Esophagus (tissue), 2 donors: ENCODE measurements at regions not wholly inside any gene's neighbourhood (a gene's known extent, or its start where the extent isn't known, plus 50 kb on each side); places are given as distances from the start of the nearest gene placed in this dataset.
"Not testable (repeated sequence)": the region's sequence is repeated elsewhere in the genome, so short reads cannot be mapped to it uniquely, and the experiment has no call there.

Experiments used
- H3K27ac ChIP-seq, 2 donors: one replicate each; pipeline ENCODE4 v1.5.1; 2013; ENCODE audit warnings: low read depth in 2 of 2, mild to moderate bottlenecking in 2 of 2, inconsistent platforms in 1 of 2, low read length in 1 of 2, moderate library complexity in 1 of 2
- H3K27me3 ChIP-seq, 2 donors: one replicate each; pipeline ENCODE4 v1.6.1; 2013; ENCODE audit warnings: low read length in 2 of 2, control low read depth in 1 of 2, mild to moderate bottlenecking in 1 of 2; ENCODE audit not compliant: insufficient read depth in 2 of 2, control insufficient read depth in 1 of 2
- H3K36me3 ChIP-seq, 2 donors: one replicate each; pipeline ENCODE4 v1.6.1; 2013; ENCODE audit warnings: low read length in 1 of 2; ENCODE audit not compliant: control insufficient read depth in 2 of 2, insufficient read depth in 2 of 2
- H3K4me1 ChIP-seq, 2 donors: one replicate each; pipeline ENCODE4 v1.6.1; 2013; ENCODE audit warnings: low read length in 1 of 2; ENCODE audit not compliant: control insufficient read depth in 2 of 2, insufficient read depth in 2 of 2
- H3K4me3 ChIP-seq, 2 donors: one replicate each; pipeline ENCODE4 v1.5.1; 2013; ENCODE audit warnings: low read length in 2 of 2, mild to moderate bottlenecking in 2 of 2, low read depth in 1 of 2, moderate library complexity in 1 of 2
- H3K9me3 ChIP-seq, 2 donors: one replicate each; pipeline ENCODE4 v1.6.1; 2013; ENCODE audit warnings: mild to moderate bottlenecking in 2 of 2, low read depth in 1 of 2, low read length in 1 of 2, moderate library complexity in 1 of 2; ENCODE audit not compliant: control insufficient read depth in 2 of 2, insufficient read depth in 1 of 2
- WGBS, 2 donors: extraction: QIAGEN DNeasy Blood & Tissue Kit; methylation state at CpG; one replicate each; pipeline ENCODE4 v1.1.7; 2013; 5-methylcytosine and 5-hydroxymethylcytosine counted together
- donor health status: healthy with polysubstance abuse.
- donor health status: Bipolar disorder and iron deficiency.

DNA sequence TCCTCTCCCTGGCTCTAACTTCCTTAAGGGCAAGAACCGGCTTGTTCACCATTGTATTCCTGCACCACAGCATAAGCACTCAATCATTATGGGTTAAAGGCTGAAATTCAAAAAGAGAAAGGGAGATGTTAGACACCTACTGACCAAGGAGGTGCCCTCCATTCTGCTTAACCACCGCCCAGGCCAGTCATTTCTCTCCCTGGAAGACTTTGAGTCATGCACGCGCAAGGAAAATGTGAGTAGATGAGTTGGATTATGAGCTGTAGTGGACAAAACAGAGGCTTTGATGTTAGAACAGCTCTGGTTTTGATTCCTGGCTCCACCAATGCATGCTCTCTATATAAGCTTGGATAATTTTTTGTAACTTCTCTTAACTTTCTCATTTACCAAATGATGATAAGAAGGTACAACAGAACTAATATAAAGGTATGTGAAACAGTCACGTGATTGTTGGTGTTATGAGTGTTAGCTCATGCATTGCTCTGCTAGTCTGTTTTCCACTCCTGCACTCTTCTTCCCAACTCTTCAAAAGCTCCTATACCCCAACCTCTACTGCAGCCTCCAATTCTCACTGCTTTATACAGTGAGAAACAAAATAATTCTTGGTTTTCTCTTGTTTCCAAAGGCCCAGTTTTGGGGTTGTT is 148.4 kb upstream of the ATP11B start:
- Histone ChIP-seq H3K9me3 (no peaks in the 10 kb centered on the region), H3K36me3 (no peaks in the 10 kb centered on the region), H3K27me3 (no peaks in the 10 kb centered on the region), H3K27ac (peak overlapping the region; percentile 81 to 91), H3K4me3 (no peak overlapping the region), H3K4me1 (peaks cover 2 to 6% of the 10 kb centered on the region in 2 donors)
- 49 to 61% methylated on average over 5 of the region's 5 CpGs for WGBS, 2 donors

DNA sequence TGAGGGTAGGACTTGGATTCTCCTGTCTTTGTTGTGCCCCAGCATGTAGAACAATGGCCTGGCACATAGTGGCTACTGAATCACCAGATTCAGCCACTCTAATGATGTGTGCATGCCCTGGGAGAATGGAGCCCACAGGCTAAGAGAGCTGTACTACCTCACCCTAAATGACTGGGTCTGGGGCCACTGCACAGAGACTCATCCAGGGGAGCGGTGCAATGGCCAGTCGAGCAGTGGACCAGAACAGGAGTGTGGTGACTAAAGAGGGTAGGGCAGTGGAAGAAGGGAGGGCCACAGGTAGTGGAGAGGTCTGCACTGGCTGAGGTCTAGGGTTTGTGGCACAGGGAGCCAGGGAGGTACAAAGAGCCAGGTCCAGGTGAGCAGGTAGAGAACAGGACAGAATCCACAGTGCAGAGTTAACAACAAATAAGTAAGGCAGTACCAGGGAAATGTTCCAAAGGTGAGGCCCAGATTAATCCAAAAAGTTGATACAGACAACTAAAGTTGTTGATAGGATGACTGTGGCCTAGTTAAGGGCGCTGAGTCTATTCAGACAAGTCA is 142.7 kb upstream of the ATP11B start:
- Histone ChIP-seq H3K4me1 (peaks cover 0 to 3% of the 10 kb centered on the region in 2 donors), H3K27ac (peak overlapping the region in 1 of 2 donors; percentile 27)

DNA sequence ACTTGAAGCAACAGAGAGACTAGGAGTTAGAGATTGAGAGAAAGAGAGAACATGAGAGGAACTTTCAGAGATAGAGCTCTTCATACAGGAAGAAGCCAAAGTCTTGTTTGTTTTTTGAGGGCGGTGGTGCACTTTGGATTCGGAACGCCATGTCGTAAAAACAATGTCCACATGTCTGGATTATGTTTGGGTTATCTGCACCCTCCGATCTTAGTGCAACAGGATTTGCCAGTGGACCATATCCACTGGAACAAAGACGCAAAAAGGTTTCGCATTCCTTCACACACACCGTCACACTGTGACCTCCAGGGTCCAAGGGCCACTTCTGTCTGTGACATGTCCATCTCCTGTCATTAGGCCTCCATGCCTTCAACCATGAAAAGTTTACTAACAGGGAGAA is 141.8 kb upstream of the ATP11B start:
- H3K4me1 ChIP-seq = peaks cover 0 to 3% of the 10 kb centered on the region in 2 donors
- no peak overlapping the region for H3K4me3 ChIP-seq
- no peaks in the 10 kb centered on the region for H3K36me3 ChIP-seq
- no peaks in the 10 kb centered on the region for H3K9me3 ChIP-seq
- 86 to 90% methylated on average over 8 of the region's 8 CpGs for WGBS, 2 donors
- H3K27me3 ChIP-seq = no peaks in the 10 kb centered on the region
- H3K27ac ChIP-seq = no peak overlapping the region

More for the DNA sequence above, 142.7 kb upstream of the ATP11B start:
- WGBS, 2 donors = 77 to 85% methylated on average over 3 of the region's 3 CpGs
- no peaks in the 10 kb centered on the region for H3K9me3 ChIP-seq
- H3K4me3 ChIP-seq = no peak overlapping the region
- no peaks in the 10 kb centered on the region for H3K36me3 ChIP-seq
- no peaks in the 10 kb centered on the region for H3K27me3 ChIP-seq

DNA sequence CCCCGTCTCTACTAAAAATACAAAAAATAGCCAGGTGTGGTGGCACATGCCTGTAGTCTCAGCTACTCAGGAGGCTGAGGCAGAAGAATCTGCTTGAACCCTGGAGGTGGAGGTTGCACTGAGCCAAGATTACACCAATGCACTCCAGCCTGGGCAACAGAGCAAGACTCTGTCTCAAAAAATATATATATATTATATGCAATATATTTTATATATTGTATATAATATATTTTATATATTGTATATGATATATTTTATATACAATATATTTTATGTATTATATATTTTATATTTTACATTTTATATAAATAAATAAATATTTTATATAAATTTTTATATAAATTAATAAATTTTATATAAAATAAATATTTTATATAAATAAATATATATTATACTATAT is 140.2 kb upstream of the ATP11B start:
- not testable (repeated sequence) for H3K4me1 ChIP-seq, H3K27ac ChIP-seq, H3K36me3 ChIP-seq, H3K27me3 ChIP-seq, H3K9me3 ChIP-seq, H3K4me3 ChIP-seq
- WGBS, 2 donors = 95 to 100% methylated on average over 1 of the region's 1 CpG

DNA sequence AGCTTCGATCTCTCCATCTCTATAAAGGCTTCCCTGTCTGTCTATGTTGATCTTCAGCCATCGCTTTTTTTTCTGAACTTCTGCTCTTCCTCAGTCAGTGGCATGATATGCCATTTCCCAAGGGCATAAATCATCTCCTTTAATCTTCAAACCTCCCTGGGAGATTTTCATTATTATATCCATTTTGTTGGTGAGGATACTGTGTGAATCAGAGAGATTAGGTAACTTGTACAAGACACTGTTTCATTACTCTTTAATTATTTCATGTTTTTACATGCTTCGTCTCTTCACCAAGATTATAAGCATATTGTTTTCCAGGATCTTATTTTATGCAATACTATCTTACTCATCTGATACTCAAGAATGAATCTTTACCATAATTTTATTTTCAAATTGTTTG is 124.8 kb upstream of the ATP11B start:
- no peaks in the 10 kb centered on the region for H3K27me3 ChIP-seq
- H3K4me3 ChIP-seq = no peak overlapping the region
- H3K27ac ChIP-seq = no peak overlapping the region
- H3K9me3 ChIP-seq = no peaks in the 10 kb centered on the region
- H3K4me1 ChIP-seq = no peaks in the 10 kb centered on the region
- 50 to 77% methylated on average over 3 of the region's 3 CpGs for WGBS, 2 donors
- H3K36me3 ChIP-seq = no peaks in the 10 kb centered on the region

DNA sequence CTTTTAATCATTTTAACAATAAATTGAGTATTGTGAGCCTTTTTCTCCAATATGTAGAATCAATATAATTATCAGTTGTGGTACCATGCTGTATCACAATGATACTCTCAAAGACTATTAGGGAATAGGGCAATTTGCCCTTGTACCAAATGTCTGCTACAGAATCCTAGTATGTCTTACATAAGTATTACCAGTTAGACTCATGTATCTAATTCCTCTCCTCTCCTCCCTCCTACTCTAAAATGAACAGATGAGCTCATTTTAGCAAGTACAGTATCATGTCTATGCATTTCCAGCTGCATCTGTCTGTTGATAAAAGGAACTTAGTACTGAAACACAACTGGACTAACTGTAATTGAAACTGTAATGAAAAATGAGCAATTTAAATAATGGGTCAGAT is 124.3 kb upstream of the ATP11B start:
- Histone ChIP-seq H3K27ac (no peak overlapping the region), H3K4me1 (no peaks in the 10 kb centered on the region), H3K9me3 (no peaks in the 10 kb centered on the region), H3K27me3 (no peaks in the 10 kb centered on the region), H3K36me3 (no peaks in the 10 kb centered on the region), H3K4me3 (no peak overlapping the region)

DNA sequence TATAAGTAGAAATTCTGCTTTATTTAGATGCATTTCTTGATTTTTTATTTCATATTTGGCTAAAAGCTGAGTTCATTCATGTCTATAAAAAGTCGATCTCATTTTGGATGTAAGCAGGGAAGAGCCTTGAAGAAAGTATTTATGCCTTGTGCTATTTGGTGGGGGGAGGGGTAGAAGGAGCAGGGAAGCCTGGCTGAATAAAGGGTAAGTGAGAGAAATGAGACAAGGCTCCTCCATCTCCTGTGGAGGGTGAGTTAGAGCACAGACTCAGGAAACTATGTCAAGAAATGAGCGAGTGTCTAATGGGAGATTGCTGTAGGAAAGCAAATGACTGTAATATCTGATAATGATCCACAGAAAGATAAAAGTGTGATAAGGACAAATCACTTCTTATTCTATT is 121.8 kb upstream of the ATP11B start:
- no peaks in the 10 kb centered on the region for H3K4me1 ChIP-seq
- H3K9me3 ChIP-seq = no peaks in the 10 kb centered on the region
- H3K36me3 ChIP-seq = no peaks in the 10 kb centered on the region
- H3K27me3 ChIP-seq = no peaks in the 10 kb centered on the region
- no peak overlapping the region for H3K4me3 ChIP-seq
- 74 to 76% methylated on average over 2 of the region's 2 CpGs for WGBS, 2 donors
- H3K27ac ChIP-seq = no peak overlapping the region

DNA sequence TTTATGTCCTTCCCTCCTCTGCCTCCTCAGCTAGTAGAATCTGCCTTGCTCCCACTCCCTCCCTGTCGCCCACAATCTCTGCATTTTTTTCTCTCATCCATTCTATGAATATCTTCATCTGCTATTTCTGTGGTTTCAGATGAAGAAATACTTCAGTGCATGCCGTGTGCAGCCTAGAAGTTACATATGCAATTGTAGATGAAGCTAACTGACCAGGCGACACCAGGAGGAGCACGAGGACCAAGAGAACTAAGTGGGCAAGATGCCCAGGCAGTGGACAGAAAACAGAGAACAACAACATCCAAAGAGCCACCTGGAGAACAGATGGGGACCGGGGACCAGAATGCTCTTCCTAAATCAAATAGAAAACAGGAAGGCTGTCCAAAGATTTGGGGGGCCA is 121.4 kb upstream of the ATP11B start:
- Histone ChIP-seq H3K4me1 (no peaks in the 10 kb centered on the region), H3K36me3 (no peaks in the 10 kb centered on the region), H3K27ac (no peak overlapping the region), H3K27me3 (no peaks in the 10 kb centered on the region), H3K4me3 (no peak overlapping the region), H3K9me3 (no peaks in the 10 kb centered on the region)
- 68 to 73% methylated on average over 5 of the region's 5 CpGs for WGBS, 2 donors

DNA sequence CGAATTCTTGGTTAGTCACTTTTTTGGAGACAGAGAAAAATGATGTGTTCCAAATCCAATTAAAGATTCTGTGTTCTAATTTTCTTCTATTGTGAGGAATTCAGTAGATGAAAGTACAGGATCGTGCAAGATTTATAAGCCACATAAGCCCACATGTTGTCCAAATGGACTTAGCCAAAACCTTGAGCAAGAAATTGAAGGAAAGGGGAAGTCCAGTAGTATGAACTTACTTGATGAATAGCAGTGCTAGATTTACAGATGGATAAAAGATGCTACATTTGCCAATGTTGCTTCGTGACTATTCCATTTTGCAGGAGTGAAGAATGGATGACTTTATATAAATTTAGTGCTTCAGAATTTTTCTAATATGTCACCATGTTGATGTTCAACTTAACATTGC is 120.0 kb upstream of the ATP11B start:
- Histone ChIP-seq H3K4me3 (no peak overlapping the region), H3K27ac (no peak overlapping the region), H3K36me3 (no peaks in the 10 kb centered on the region), H3K9me3 (no peaks in the 10 kb centered on the region), H3K4me1 (no peaks in the 10 kb centered on the region), H3K27me3 (no peaks in the 10 kb centered on the region)
- WGBS, 2 donors = 64 to 71% methylated on average over 3 of the region's 3 CpGs
